NCI-H524 (cell line): ENCODE measurements at regions not wholly inside any gene's neighbourhood (a gene's known extent, or its start where the extent isn't known, plus 50 kb on each side); places are given as distances from the start of the nearest gene placed in this dataset.

Experiments
- DNase-seq, 2 experiments: peaks; one replicate each; lab custom pipeline; 2025; lab: John Stamatoyannopoulos, UW

DNA sequence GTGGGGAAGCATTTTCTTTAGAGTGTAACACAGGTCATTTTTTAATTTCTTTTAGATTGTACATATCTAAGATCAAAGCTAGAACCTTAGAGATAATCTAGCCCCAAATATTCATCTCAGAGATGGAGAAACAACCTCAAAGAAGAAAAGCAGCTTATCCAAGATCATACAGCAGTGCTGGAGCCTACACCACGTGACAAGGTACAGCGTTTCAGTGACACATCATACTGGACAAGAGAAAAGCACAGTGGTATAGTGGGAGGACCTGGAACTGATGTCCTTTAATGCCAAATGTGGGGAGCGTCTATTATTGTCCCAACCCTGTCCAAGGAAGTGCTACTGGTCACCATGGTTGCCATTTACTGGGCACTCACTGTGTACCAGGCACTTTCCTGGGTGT, 445.8 kb downstream of the RPS24 start:
- DNase-seq: no peak

DNA sequence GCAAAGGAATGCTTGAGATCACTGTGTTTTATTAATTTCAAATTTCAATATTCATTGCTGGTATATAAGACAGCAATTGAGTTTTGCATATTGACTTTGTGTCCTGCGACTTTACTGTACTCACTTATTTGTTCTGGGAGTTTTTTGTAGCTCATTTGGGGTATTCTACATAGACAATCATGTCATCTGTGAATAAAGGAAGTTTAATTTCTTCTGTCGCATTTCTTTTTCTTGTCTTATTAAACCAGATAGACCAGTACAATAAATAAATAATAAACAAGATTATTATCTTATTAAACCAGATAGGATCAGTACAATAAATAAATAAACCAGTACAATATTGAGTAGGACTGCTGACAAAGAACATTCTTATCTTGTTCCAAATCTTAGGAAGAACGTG, 448.2 kb downstream of the RPS24 start:
- no peak for DNase-seq

- peak in 1 of 2 experiments; percentile 11 for DNase-seq
These were observed 450.0 kb downstream of the RPS24 start for GRCh38 chr10:78483641-78484040.

- no peak for DNase-seq
These were observed 455.4 kb downstream of the RPS24 start for GRCh38 chr10:78489034-78489433.

GRCh38 chr10:78491812-78492211, 458.1 kb downstream of the RPS24 start:
- no peak for DNase-seq

DNA sequence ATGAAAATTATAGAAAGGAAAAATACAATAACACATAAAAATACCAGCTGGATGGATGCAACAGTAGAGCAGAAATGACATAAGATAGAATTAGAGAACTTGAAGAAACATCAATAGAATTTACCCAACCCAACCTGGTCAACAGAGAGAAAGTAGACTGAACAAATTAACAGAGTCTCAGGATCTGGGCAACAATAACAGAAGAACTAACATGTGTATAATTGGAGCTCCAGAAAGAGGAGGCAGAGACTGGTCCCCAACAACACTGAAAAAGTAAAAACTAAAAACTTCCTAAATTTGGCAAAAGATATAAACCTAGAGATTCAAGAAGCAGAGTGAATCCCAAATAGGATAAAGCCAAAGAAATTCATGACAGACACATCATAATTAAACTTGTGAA, 458.8 kb downstream of the RPS24 start:
- DNase-seq: no peak

DNA sequence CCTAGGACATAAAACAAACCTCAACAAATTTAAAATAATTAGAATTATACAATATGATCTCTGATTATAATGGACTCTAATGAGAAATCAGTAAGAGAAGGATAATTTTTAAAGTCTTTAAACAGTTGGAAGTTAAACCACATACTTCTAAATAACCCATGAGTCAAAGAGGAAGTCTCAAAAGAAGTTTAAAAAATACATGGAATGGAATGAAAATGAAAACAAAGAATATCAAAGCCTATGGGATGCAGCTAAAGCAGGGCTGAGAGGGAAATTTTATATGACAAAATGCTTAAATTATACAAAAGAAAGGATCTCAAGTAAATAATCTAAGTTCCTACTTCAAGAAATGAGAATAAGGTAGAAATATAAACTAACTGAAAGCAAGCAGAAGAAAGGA, 460.5 kb downstream of the RPS24 start:
- DNase-seq: no peak

- no peak for DNase-seq
These were observed 468.7 kb downstream of the RPS24 start for GRCh38 chr10:78502210-78502936.

- DNase-seq: peak in 1 of 2 experiments; percentile 2
These were observed 470.5 kb downstream of the RPS24 start for GRCh38 chr10:78504181-78504580.

GRCh38 chr10:78505657-78506056, 472.0 kb downstream of the RPS24 start:
- DNase-seq: no peak

DNA sequence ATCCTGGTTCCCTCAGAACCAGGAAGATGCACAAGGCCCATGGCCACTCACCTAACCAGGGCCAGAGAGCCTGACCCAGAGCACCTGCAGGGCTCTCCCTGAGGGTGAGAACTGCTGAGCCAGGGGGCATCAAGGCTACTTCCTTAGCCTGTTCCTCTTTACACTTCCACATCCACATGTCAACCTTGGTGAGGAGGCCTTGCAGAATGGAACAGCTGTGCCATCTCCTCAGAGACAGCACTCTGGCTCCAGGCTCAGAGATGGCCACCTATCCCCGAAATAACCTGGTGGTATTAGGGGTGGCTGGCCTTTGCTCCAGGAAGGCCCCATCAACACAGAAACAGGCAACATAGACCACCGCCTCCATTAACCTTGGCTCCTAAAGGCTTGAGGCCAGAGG, 473.0 kb downstream of the RPS24 start:
- no peak for DNase-seq

DNA sequence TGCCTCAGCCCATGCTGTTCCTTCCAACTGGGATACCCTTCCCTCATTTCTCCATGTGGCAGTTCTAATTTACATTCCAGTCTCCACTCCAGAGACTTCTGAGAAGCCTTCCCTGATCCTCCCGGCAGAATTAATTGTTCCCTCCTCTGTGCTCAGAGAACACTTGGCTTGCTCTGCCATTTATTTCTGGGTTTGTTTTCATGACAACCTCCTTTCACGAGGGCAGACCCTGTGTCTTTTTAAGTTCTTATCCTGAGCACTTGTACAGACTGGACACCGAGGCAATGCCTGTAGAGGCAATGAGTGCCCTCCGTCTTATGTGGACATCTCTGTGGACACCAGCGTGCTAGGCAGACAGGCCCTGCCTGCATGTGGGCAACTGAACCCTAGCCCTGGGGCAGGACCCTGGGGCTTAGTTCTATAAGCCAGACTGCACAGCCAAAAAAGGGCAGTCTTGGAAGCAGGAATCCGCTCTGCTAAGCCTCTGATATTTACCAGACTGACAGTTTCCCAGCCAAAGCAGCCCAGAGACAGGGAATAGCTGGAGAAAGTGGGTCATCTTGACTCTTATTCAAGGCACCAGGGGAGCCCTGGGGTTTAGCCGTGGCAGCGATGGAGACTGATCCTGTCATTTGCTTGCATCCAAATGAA, 474.0 kb downstream of the RPS24 start:
- DNase-seq: no peak

DNA sequence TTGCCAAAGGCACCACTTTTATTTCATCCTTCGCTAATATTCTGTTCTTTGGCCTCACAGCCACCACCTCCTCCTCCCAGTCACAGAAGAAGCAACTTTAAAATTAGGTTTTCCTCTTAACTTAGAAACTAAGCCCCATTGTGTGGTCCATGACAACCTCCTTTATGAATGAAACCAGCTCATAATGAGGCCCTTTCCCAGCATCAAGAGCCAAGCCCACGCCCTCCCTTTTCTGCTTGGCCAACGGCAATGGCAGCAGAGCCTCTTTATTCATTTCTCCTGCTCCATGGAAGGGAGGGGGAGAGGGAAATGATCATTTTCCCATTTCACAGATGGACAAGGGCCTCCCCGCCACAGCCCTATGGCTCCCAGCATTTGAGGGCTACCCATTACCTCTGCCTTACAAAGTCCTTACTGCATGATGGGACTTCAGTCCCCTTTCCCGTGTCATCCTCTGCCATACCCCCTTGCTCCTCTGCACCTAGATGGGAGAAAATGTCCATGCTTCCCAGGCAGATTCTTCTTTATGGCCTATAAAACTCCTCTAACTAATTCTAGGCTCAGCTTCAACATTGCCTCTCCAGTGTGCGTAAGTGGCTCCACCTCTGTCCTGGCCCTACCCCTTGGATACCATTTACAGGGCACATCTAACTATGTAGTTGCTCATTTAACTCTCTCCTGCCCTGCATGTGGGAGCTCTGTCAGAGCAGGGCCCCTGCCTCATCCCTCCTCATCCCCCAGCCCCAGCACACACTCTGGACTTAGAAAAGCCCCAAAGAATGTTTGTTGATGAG, 475.5 kb downstream of the RPS24 start:
- no peak for DNase-seq

DNA sequence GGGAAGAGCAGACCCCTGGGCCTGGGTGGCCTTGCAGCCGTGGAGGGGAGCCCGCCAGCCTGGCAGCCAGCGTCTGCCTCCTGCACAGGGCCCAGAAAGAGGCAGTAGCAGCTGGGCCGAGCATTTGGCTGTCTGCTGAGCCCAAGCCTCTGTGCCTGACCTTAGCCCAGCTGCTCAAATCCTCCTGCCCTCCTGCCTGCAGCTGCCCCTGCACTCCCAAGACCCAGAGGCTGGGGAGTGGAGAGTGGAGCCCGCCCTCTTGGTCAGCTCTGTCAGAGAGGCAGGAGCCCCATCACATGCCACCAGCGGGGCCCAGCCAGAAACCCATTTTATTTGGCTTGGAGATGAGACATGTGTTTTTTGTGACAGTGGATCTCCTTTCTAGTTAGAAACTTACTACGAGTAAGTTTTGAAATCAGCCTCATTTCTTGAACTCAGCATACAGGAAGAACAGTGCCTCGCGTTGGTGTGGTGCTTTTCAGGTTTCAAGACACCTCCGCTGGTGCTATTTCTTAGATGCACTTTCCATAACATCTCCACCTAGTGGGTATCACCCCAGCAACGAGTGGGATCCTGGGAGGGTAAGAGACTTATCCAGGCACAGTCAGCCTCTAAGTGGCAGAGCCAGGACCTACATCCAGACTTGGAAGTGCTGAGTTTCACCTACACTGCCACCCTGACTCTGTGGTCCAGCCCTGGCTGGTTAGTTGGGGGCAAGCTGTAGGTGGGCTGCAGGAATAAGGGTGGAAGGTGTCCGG, 477.1 kb downstream of the RPS24 start:
- DNase-seq: peak; percentile 22 to 57

DNA sequence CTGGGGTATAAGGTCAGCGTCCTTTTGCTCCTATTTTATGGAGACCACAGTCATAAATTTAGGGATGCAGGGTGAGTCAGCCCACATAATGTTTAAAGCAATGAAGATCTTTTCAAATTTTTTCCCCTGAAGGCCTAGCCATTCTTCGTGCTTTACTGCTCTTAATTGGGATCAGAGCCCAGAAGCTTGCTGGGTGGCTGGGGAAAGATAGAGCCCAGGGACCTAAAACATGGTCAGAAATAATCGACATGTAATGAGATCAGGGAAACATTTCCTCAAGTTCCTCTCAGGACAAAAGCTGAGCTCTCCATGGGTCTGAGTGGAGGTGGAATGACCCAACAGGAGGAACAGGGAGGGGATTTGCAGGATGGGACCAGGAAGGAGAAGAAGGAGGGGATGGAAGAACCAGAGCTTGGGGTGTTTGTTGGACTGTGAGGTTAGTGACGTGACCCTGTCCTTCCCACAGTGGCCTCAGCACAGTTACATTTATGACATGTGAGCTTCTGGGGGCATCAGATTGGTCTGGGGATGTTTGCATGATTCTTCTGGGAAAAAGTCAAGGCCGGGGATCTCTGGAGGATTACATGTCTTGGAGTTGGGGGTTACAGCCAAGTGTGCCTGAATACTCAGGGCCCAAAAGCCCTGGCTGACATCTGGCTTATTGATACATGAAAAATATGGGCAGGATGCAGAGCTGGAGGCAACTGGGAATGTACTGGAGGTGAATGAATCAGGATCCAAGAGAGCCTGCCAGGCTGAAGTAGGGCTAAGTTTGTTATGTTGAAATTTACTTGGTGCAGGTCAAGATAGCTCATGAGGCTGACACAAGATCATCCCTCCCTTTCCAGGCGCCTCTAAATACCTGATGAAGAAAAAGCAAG, 477.9 kb downstream of the RPS24 start:
- no peak for DNase-seq

GRCh38 chr10:78512205-78512550, 478.5 kb downstream of the RPS24 start:
- DNase-seq: no peak

- no peak for DNase-seq
These were observed 479.7 kb downstream of the RPS24 start for GRCh38 chr10:78513330-78513729.

- no peak for DNase-seq
These were observed 480.3 kb downstream of the RPS24 start for GRCh38 chr10:78513986-78514385.

DNA sequence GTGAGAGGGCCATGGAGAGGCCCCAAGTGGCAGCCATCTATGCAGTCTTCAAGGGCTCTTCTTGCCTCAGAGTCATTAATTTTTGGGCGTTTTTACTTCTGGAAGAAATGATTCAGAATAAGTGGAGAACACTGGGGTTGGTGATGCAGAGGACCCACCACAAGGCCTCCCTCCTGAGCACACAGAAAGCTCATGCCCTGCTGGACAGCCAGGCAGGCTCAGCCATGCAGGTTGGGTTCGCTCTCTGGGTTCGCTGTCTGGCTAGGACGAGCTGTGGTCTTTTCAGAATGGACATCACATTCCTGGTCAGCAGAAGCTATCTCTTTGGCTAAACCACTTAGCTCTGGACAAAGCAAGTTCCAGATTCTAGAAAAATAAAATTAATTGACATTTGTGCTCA, 480.8 kb downstream of the RPS24 start:
- DNase-seq: no peak

DNA sequence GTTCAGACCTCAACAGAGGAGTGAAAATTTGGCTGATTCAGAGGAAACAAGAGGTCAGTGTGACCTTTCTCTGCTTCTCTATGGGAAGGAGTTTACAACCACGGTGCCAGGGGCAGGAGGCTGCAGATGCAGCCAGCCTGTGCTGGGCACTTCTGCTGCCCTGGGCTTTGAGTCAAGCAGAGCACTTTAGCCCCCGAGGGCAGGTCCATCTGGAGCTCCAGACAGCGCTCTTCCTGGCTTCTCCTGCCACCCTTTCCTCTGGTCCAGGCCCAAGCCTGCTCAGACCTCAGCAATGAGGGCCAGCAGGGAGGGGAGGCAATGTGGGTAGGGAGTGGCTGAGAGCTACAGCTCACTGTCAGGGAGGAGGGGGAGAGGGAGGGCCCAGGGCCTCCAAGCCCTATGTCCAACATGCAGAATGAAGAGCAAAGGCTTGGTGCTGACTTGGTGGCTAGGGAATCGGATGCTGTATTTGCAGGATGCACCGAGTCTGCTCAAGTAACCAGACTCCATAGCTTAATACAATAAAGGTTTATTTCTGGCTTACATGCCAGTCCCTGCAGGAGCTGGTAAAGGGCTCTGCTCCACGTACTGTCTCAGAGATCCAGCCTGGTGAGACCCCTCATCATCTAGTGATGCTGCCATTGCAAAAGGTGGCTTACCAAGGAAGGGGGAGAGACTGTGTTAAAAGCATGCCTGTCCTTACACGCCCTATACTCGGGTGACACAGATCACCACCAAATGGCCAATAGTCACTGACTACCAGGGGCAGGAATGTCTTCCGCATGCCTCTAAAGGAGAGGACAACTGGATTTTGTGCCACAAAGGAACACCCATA, 481.6 kb downstream of the RPS24 start:
- DNase-seq: no peak

DNA sequence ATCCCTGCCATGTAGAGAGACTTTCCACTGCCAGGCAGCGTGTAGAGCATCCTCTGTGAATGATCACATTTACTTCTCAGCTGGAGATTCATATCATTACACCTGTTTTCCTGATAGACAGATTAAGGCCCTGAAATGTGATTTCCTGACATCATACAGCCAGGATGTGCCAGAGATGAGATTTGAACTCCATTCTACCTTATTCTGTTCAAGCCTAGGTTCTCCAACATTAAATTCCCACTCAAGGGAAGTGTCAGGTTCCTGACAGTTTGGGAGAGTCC, 482.1 kb downstream of the RPS24 start:
- DNase-seq: no peak
